ENCODE measurements at regions not wholly inside any gene's neighbourhood (a gene's known extent, or its start where the extent isn't known, plus 50 kb on each side); places are given as distances from the start of the nearest gene placed in this dataset.
A peak's percentile ranks its signal among the peaks of the same experiment; 100 is the strongest.

- H3K36me3 ChIP-seq = no peaks in the 10 kb centered on the region
- no peaks in the 10 kb centered on the region for H3K27me3 ChIP-seq
- DNase-seq = no peak
- TF ChIP-seq, protein P1, sequence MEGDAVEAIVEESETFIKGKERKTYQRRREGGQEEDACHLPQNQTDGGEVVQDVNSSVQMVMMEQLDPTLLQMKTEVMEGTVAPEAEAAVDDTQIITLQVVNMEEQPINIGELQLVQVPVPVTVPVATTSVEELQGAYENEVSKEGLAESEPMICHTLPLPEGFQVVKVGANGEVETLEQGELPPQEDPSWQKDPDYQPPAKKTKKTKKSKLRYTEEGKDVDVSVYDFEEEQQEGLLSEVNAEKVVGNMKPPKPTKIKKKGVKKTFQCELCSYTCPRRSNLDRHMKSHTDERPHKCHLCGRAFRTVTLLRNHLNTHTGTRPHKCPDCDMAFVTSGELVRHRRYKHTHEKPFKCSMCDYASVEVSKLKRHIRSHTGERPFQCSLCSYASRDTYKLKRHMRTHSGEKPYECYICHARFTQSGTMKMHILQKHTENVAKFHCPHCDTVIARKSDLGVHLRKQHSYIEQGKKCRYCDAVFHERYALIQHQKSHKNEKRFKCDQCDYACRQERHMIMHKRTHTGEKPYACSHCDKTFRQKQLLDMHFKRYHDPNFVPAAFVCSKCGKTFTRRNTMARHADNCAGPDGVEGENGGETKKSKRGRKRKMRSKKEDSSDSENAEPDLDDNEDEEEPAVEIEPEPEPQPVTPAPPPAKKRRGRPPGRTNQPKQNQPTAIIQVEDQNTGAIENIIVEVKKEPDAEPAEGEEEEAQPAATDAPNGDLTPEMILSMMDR (IDR thresholded peaks at IDR 0.05) = no peak
- no peak for TF ChIP-seq POLR2A (IDR thresholded peaks at IDR 0.05)
- H3K4me1 ChIP-seq = peaks cover 0 to 7% of the 10 kb centered on the region in 2 donors
- no peaks in the 10 kb centered on the region for H3K9me3 ChIP-seq
- no peak overlapping the region for H3K4me3 ChIP-seq
- peak overlapping the region in 1 of 2 donors; percentile 27 for H3K27ac ChIP-seq
- intact Hi-C loops (cut with DNase I; ENCODE audit: low total_unique reads) = no loop called here
Observed at GRCh38 chr5:124310453-124310852, 436.0 kb downstream of the ZNF608 start.

GRCh38 chr5:124309241-124309980 is 437.0 kb downstream of the ZNF608 start:
- H3K27me3 ChIP-seq = no peaks in the 10 kb centered on the region
- no peaks in the 10 kb centered on the region for H3K9me3 ChIP-seq
- no peak for TF ChIP-seq POLR2A (IDR thresholded peaks at IDR 0.05)
- TF ChIP-seq, protein P1 (IDR thresholded peaks at IDR 0.05) = no peak
- no peak overlapping the region for H3K4me3 ChIP-seq
- no peaks in the 10 kb centered on the region for H3K36me3 ChIP-seq
- DNase-seq = no peak
- intact Hi-C loops (cut with DNase I; ENCODE audit: low total_unique reads) = no loop called here
- H3K27ac ChIP-seq = peak overlapping the region in 1 of 2 donors; percentile 27
- H3K4me1 ChIP-seq = peaks cover 0 to 7% of the 10 kb centered on the region in 2 donors

DNA sequence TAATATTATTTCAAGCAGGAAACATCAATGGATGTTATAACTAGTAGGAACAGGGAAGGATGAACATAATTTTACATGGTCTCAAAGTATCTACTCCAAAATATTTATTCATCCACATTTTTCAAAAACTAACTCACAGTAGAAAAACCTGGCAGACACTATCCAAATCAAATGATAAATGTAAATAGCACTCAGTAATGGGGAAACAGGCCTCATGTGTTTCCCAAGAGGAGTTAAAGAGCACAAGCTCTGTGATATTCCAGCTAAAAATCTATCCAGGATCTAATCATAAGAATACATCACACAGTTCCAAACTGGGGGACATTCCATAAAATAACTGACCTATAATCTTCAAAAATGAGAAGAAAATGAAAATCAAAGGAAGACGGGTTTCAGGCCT is 443.1 kb downstream of the ZNF608 start:
- peak overlapping the region; percentile 70 to 73 for H3K27ac ChIP-seq
- intact Hi-C loops (cut with DNase I; ENCODE audit: low total_unique reads) = no loop called here

DNA sequence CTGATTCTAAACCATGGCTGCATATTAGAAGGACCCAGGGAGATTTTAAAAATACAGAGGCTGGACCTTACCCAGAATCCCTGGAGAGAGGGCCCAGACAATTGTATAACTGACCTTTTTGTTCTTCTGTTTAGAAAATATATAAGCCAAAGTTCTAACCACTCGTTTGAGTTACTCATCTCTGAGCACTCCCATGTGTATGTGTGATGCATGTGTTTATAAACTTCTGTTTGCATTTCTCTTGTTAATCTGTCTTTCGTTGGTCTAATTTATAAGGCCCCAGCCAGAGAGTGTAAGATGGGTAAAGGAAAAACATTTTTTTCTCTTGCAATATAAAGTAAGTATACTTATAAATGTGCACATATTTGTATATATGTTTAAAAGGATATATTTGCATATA is 443.9 kb downstream of the ZNF608 start:
- Histone ChIP-seq H3K27ac (peak overlapping the region; percentile 70 to 73), H3K4me1 (peaks cover 0 to 8% of the 10 kb centered on the region in 2 donors), H3K36me3 (no peaks in the 10 kb centered on the region), H3K27me3 (no peaks in the 10 kb centered on the region), H3K4me3 (no peak overlapping the region), H3K9me3 (no peaks in the 10 kb centered on the region)
- TF ChIP-seq POLR2A (IDR thresholded peaks at IDR 0.05) = no peak
- TF ChIP-seq, protein P1 (IDR thresholded peaks at IDR 0.05) = no peak
- intact Hi-C loops (cut with DNase I; ENCODE audit: low total_unique reads) = no loop called here
- no peak for DNase-seq

More for the DNA sequence above, 443.1 kb downstream of the ZNF608 start:
- DNase-seq = no peak
- Histone ChIP-seq H3K27me3 (no peaks in the 10 kb centered on the region), H3K4me1 (peaks cover 0 to 8% of the 10 kb centered on the region in 2 donors), H3K36me3 (no peaks in the 10 kb centered on the region), H3K9me3 (no peaks in the 10 kb centered on the region), H3K4me3 (no peak overlapping the region)
- TF ChIP-seq, protein P1 (IDR thresholded peaks at IDR 0.05) = no peak
- no peak for TF ChIP-seq POLR2A (IDR thresholded peaks at IDR 0.05)

GRCh38 chr5:124301850-124302249 is 444.6 kb downstream of the ZNF608 start:
- H3K4me1 ChIP-seq = peaks cover 0 to 8% of the 10 kb centered on the region in 2 donors
- intact Hi-C loops (cut with DNase I; ENCODE audit: low total_unique reads) = no loop called here

More at GRCh38 chr5:124301850-124302249, 444.6 kb downstream of the ZNF608 start:
- DNase-seq = no peak
- Histone ChIP-seq H3K36me3 (no peaks in the 10 kb centered on the region), H3K27ac (peak overlapping the region; percentile 70 to 73), H3K4me3 (no peak overlapping the region), H3K9me3 (no peaks in the 10 kb centered on the region), H3K27me3 (no peaks in the 10 kb centered on the region)
- TF ChIP-seq POLR2A (IDR thresholded peaks at IDR 0.05) = no peak
- TF ChIP-seq, protein P1 (IDR thresholded peaks at IDR 0.05) = no peak

All from uterus (tissue), 3 donors.